ENCODE measurements at regions not wholly inside any gene's neighbourhood (a gene's known extent, or its start where the extent isn't known, plus 50 kb on each side); places are given as distances from the start of the nearest gene placed in this dataset.

DNA sequence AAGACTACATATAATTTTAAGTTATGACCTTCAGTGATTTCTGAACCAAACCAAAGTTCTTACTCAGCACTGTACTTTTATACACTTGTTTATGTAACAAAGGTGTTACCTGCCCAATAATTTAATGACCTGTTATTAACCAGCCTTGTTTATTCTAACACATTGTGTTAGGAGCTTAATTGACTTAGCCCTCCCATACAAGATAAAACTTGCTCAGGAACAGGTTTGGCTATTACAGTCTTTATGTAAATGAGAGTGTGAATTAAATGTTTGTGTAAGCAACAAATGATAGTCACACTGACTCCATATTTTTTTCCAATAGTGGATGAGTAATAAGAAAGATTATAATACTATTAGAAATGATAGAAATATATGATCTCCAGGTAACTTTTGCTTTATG is 51.8 kb upstream of the MYCBP2 start:
- DNase-seq (no peak), ATAC-seq (no peak)
- intact Hi-C loops (cut with DNase I), result no loop called here
- TF ChIP-seq, protein P1, sequence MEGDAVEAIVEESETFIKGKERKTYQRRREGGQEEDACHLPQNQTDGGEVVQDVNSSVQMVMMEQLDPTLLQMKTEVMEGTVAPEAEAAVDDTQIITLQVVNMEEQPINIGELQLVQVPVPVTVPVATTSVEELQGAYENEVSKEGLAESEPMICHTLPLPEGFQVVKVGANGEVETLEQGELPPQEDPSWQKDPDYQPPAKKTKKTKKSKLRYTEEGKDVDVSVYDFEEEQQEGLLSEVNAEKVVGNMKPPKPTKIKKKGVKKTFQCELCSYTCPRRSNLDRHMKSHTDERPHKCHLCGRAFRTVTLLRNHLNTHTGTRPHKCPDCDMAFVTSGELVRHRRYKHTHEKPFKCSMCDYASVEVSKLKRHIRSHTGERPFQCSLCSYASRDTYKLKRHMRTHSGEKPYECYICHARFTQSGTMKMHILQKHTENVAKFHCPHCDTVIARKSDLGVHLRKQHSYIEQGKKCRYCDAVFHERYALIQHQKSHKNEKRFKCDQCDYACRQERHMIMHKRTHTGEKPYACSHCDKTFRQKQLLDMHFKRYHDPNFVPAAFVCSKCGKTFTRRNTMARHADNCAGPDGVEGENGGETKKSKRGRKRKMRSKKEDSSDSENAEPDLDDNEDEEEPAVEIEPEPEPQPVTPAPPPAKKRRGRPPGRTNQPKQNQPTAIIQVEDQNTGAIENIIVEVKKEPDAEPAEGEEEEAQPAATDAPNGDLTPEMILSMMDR (IDR thresholded peaks at IDR 0.05), result no peak
- peaks cover 0 to 4% (median 0%) of the 10 kb centered on the region in 9 donors for H3K4me1 ChIP-seq
- no peaks in the 10 kb centered on the region for H3K36me3 ChIP-seq
- no peak overlapping the region for H3K4me3 ChIP-seq
- no peak overlapping the region for H3K27ac ChIP-seq
- no peaks in the 10 kb centered on the region for H3K9me3 ChIP-seq
- H3K27me3 ChIP-seq, result peaks cover 0 to 8% (median 0%) of the 10 kb centered on the region in 7 donors

DNA sequence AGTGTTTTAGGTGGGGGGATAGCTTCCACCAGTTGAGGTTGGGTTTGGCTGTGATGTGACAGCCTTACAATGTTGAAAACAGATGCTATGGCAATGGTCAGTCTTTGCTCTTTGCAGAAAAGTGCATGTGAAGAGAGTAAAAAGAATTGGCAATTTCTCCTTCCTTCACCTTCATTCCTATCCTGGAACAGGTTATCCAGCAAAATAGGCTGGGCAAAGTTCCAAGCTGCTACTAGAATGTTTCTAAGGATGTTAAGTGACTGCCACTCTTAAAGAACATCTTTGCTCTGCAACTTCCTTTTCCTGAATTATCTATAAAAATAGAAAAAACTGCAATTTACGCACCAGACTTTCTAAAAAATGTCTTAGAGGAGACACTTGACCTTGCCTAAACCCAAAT is 50.1 kb upstream of the MYCBP2 start:
- Histone ChIP-seq H3K4me3 (no peak overlapping the region), H3K9me3 (no peaks in the 10 kb centered on the region), H3K27ac (no peak overlapping the region), H3K36me3 (no peaks in the 10 kb centered on the region), H3K27me3 (peaks cover 0 to under 1% (median 0%) of the 10 kb centered on the region in 7 donors), H3K4me1 (peaks cover 0 to 4% (median 0%) of the 10 kb centered on the region in 9 donors)
- WGBS, 2 donors, result 49 to 50% methylated on average over 1 of the region's 1 CpG
- DNase-seq (no peak), ATAC-seq (no peak)
- intact Hi-C loops (cut with DNase I), result no loop called here
- TF ChIP-seq, protein P1 (IDR thresholded peaks at IDR 0.05), result no peak

Measured in heart right ventricle (tissue), 16 donors.